Panc1 (cell line): ENCODE measurements at regions not wholly inside any gene's neighbourhood (a gene's known extent, or its start where the extent isn't known, plus 50 kb on each side); places are given as distances from the start of the nearest gene placed in this dataset.

Experiments
- ATAC-seq: fragments of 200-7000 bp; cut with Tn5 transposase; 2 replicates; pipeline ENCODE4 v1.9.1; 2020; ENCODE audit warnings: mild to moderate bottlenecking, moderate library complexity
- BruUV-seq: library from RNA; stranded (reverse); fragments of 400-500 nt; replicated peaks from 2 replicates; lab custom pipeline; 2021; lab: Mats Ljungman, UMichigan
- CTCF ChIA-PET: fragments of 300-600 bp; sonication (Branson Sonifier 250); formaldehyde crosslinking; loops from one replicate; lab custom pipeline; 2022; ENCODE audit warnings: antibody characterized with exemption; lab: Charles Lee
- POLR2A ChIA-PET: fragments of 300-600 bp; sonication (Branson Sonifier 250); formaldehyde crosslinking; loops from one replicate; lab custom pipeline; 2022; ENCODE audit warnings: antibody characterized with exemption; lab: Charles Lee
- DNase-seq: peaks from one replicate; pipeline ENCODE4 v3.0.0-alpha.2; 2010; ENCODE audit warnings: low read depth, low spot score
- H3K27ac ChIP-seq: 2 replicates; pipeline ENCODE4 v1.5.1; 2011; ENCODE audit warnings: mild to moderate bottlenecking, low read length, inconsistent platforms
- H3K27me3 ChIP-seq: fragments of 200-500 bp; sonication (Bioruptor generic); 2 replicates; pipeline ENCODE4 v1.6.0; 2014; ENCODE audit warnings: low read length, inconsistent platforms; ENCODE audit not compliant: control insufficient read depth, insufficient read depth
- H3K36me3 ChIP-seq: fragments of 200-500 bp; sonication (Bioruptor generic); 2 replicates; pipeline ENCODE4 v1.5.1; 2014; ENCODE audit warnings: inconsistent platforms, mild to moderate bottlenecking, low read length, moderate library complexity; ENCODE audit not compliant: control insufficient read depth, insufficient read depth
- H3K4me1 ChIP-seq: 2 replicates; pipeline ENCODE4 v1.5.1; 2011; ENCODE audit warnings: inconsistent platforms, mild to moderate bottlenecking, low read length, moderate library complexity; ENCODE audit not compliant: control insufficient read depth, insufficient read depth
- H3K4me3 ChIP-seq, 2 experiments: 2 replicates each; pipeline ENCODE4 v1.5.1; 2011 to 2012; ENCODE audit warnings: low read depth in 2 of 2, low read length in 2 of 2, mild to moderate bottlenecking in 2 of 2, inconsistent platforms in 1 of 2, moderate library complexity in 1 of 2
- H3K9me3 ChIP-seq: fragments of 200-500 bp; sonication (Bioruptor generic); 2 replicates; pipeline ENCODE4 v1.5.1; 2014; ENCODE audit warnings: low read depth, mild to moderate bottlenecking, inconsistent platforms, low read length, moderate library complexity; ENCODE audit not compliant: control insufficient read depth, insufficient read depth
- POLR2AphosphoS5 ChIP-seq: IDR thresholded peaks from 2 replicates; pipeline ENCODE4 v1.6.1; 2012; ENCODE audit warnings: mild to moderate bottlenecking, low read depth, low read length, moderate library complexity
- REST ChIP-seq, 2 experiments: IDR thresholded peaks; 2 replicates each; pipeline ENCODE4 v1.6.1; 2011 to 2012; ENCODE audit warnings: low read depth in 2 of 2, control low read depth in 1 of 2, low read length in 1 of 2, mild to moderate bottlenecking in 1 of 2, moderate library complexity in 1 of 2; ENCODE audit not compliant: insufficient read depth in 1 of 2
- SIN3A ChIP-seq: IDR thresholded peaks from 2 replicates; pipeline ENCODE4 v1.6.1; 2012; ENCODE audit warnings: low read depth, mild to moderate bottlenecking, low read length, moderate library complexity, borderline replicate concordance; ENCODE audit not compliant: insufficient read depth
- TCF7L2 ChIP-seq: IDR thresholded peaks from 2 replicates; pipeline ENCODE4 v1.6.1; 2011; ENCODE audit warnings: mild to moderate bottlenecking, low read depth, low read length, inconsistent platforms
- in situ Hi-C: cut with HindIII; loops from 2 replicates; pipeline ENCODE4 v1.10.0; 2016; ENCODE audit warnings: low sequenced_read_pairs, low pct_unique_long_range_greater_than_20kb
- intact Hi-C: fragments of 100-400 bp; cut with micrococcal nuclease; formaldehyde crosslinking; loops from one replicate; pipeline ENCODE4 v1.10.0; 2022; ENCODE audit not compliant: unreplicated experiment
- TF ChIP-seq, protein P1 (sequence below): fragments of 450-650 bp; IDR thresholded peaks from 2 replicates; pipeline ENCODE4 v1.5.1; 2017; ENCODE audit warnings: mild to moderate bottlenecking

DNA sequence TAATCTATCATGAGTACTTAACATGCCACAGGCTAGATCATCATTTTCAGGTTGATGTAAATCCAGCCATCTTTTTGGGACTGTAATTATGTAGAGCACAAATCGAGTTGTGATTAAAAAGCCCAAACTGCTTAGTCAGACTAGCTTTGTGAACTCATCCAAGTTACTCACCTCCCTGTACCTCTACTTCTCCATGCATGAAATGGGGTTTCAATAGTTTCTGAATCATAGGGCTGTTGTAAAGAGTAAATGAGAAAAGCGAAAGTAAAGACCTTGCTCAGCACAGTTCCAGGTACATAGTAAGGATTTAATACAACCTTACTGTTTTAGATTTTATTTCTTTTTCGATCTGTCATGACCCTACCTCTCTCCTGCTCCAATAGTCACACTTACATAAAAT is 85.6 kb upstream of the GAP43 start:
- ChIA-PET CTCF (no interaction called here), POLR2A (no interaction called here)
- TF ChIP-seq, protein P1, sequence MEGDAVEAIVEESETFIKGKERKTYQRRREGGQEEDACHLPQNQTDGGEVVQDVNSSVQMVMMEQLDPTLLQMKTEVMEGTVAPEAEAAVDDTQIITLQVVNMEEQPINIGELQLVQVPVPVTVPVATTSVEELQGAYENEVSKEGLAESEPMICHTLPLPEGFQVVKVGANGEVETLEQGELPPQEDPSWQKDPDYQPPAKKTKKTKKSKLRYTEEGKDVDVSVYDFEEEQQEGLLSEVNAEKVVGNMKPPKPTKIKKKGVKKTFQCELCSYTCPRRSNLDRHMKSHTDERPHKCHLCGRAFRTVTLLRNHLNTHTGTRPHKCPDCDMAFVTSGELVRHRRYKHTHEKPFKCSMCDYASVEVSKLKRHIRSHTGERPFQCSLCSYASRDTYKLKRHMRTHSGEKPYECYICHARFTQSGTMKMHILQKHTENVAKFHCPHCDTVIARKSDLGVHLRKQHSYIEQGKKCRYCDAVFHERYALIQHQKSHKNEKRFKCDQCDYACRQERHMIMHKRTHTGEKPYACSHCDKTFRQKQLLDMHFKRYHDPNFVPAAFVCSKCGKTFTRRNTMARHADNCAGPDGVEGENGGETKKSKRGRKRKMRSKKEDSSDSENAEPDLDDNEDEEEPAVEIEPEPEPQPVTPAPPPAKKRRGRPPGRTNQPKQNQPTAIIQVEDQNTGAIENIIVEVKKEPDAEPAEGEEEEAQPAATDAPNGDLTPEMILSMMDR: no peak
- TF ChIP-seq REST (IDR thresholded peaks at IDR 0.05; ENCODE audit: insufficient read depth in 1 of 2, low read depth in 2 of 2, low read length in 1 of 2): no peak
- no peak for TF ChIP-seq SIN3A
- no peak for TF ChIP-seq TCF7L2
- TF ChIP-seq POLR2AphosphoS5: no peak
- Histone ChIP-seq H3K4me3 (no peak overlapping the region), H3K27ac (no peak overlapping the region), H3K4me1 (no peaks in the 10 kb centered on the region), H3K27me3 (no peaks in the 10 kb centered on the region), H3K36me3 (no peaks in the 10 kb centered on the region), H3K9me3 (no peaks in the 10 kb centered on the region)
- DNase-seq (no peak), ATAC-seq (no peak)
- intact Hi-C loops (no loop called here), in situ Hi-C loops (no loop called here)
- no TSS peak for BruUV-seq

DNA sequence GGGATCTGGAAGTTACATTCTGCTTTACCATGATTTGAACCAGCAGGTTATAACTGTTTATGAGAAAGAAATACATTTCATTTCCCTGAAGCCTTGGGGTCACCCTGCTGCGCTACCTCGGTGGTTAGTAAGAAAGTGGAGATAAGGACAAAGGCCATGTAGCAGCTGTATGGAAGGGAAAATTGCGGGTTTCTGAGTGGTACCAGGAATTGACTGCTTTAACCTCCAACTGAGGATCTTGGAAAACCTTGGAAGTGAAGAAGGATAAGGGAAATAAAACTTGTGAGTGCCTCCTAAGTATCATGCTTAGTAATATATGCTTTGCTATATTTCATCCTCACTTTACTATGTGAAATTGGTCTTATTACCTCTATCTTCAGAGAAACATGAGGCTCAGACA is 76.1 kb upstream of the GAP43 start:
- intact Hi-C loops: no loop called here
- no peaks in the 10 kb centered on the region for H3K9me3 ChIP-seq
- H3K4me1 ChIP-seq: no peaks in the 10 kb centered on the region
- no peak for ATAC-seq
- CTCF ChIA-PET: no interaction called here
- H3K27me3 ChIP-seq: no peaks in the 10 kb centered on the region
- no peak overlapping the region for H3K4me3 ChIP-seq
- H3K27ac ChIP-seq: no peak overlapping the region
- DNase-seq: no peak
- TF ChIP-seq POLR2AphosphoS5: no peak
- TF ChIP-seq, protein P1: no peak
- no peak for TF ChIP-seq SIN3A
- no peak for TF ChIP-seq TCF7L2
- TF ChIP-seq REST (IDR thresholded peaks at IDR 0.05; ENCODE audit: insufficient read depth in 1 of 2, low read depth in 2 of 2, low read length in 1 of 2): no peak
- no TSS peak for BruUV-seq
- in situ Hi-C loops: no loop called here
- no peaks in the 10 kb centered on the region for H3K36me3 ChIP-seq
- POLR2A ChIA-PET: no interaction called here
